ENCODE measurements at regions not wholly inside any gene's neighbourhood (a gene's known extent, or its start where the extent isn't known, plus 50 kb on each side); places are given as distances from the start of the nearest gene placed in this dataset.

GRCh38 chr9:90245661-90246060, 397.0 kb downstream of the DIRAS2 start:
- DNase-seq (ENCODE audit: low spot score): no peak

DNA sequence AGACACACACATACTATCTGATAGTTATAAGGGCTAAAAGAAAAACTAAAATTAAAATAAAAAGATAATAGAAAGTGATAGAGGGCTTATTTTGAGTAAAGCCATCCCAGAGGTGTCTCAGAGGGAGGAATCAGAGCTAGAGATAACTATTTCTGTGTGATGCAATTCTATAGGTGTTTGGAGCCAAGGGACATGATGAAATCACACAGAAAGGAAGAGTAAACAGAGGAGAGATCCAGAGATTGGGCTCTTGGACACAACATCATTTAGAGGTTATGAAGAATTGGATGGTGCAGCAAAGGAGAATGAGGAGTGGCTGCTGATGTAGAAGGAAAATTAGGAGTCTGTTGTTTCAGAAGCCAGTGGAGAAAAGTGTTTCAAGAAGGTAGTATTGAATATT, 393.5 kb downstream of the DIRAS2 start:
- DNase-seq (ENCODE audit: low spot score): no peak

GRCh38 chr9:90251316-90251715, 391.3 kb downstream of the DIRAS2 start:
- no peak for DNase-seq (ENCODE audit: low spot score)

- DNase-seq (ENCODE audit: low spot score): no peak
These were observed 386.3 kb downstream of the DIRAS2 start for GRCh38 chr9:90256345-90256744.

DNA sequence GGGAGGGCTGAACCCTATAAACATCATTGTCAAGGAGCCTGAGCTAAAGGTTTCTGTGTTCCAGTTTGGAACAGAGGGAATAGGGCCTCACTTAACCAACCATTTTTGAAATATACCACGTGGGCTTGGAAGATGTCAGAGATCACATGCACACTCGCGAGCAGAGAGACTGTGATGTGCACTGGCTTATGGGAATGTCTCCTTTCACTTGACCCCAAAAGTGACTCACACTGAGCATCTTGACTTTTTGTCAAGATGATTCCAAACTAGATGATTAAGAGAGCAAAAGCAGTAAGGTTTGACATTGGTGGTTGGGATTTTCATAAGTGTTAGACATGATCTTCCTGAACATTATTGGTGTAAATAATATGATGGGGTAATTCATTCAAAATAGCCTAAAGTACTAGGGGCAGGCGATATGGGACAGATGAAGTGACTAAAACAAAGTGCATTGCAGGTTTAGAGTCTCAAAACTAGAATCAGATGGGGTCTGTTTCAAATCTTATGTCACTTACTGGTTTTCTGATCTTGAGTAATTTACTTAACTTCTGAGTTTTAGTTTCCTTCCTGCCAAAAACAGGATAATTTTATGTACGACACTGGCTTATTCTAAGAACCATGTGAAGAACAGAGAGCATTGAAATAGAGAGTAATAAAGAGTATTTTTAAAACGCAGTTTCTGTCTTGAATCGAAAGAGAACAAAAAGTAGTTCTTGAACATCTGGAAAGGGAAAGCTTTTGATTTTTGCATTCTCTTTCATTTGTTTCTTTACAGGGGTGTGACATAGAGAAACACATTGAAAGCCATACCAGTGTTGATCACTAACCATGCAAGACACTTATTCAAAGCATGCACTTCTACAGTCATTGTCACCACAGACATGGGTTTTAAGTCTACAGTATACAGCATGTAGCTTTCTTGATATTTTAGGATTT, 383.0 kb downstream of the DIRAS2 start:
- DNase-seq (ENCODE audit: low spot score): no peak

DNA sequence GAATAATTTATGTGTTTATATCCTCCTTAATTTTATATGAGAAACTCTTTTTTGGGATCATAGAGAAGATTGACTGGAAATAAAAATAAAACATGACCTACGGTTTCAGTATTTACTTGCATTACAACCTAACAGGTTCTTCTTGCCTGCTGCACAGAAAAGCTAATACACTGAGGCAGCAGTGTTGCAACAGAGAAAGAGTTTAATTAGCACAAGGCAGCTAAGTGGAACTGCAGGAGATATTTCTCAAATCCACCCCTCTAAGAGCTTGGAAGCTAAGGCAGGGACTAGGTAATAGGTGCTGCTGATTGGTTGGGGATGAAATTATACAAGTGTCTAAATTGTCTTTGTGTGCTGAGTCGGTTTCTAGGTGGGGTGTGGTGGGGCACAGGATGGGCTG, 380.9 kb downstream of the DIRAS2 start:
- no peak for DNase-seq (ENCODE audit: low spot score)

GRCh38 chr9:90268613-90269012, 374.0 kb downstream of the DIRAS2 start:
- DNase-seq (ENCODE audit: low spot score): no peak

- no peak for DNase-seq (ENCODE audit: low spot score)
These were observed 370.9 kb downstream of the DIRAS2 start for GRCh38 chr9:90271707-90272106.

DNA sequence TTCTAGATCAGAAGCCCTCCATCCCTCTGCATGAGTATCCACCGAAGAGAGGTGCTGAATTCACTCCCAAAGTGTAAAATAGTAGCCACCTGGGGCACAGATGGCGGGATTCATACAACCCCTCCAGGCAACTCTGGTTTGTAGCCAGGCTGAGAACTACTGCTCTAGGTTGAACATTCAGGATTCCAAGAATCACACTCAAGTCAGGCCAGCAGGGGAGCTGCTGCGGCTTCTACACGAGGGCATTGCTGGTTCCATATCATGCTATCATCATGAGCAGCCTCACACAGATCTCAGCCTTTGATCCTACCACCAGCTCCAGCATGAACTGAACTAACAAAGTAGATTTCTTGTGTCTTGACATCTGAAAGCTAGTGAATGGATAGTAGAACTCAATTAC, 367.9 kb downstream of the DIRAS2 start:
- DNase-seq (ENCODE audit: low spot score): no peak

- DNase-seq (ENCODE audit: low spot score): no peak
These were observed 356.7 kb downstream of the DIRAS2 start for GRCh38 chr9:90285946-90286345.

- DNase-seq (ENCODE audit: low spot score): no peak
These were observed 354.9 kb downstream of the DIRAS2 start for GRCh38 chr9:90287567-90288274.

DNA sequence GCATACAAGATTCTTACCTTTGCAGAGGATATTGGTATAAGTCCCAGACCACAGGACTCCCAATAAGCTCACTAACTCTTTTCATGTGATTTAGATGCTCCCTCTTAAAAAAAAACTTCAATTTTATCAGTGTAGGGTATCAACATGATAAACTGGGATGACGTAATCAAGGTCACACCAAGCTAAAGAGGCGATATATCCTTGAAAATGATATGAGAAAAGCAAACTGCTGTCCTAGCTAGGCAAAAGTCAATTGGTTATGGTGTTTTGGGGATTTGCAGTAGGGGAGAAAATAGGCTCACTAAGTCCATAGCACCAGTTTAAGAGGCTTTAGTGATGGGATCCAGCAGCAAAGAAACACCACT, 354.4 kb downstream of the DIRAS2 start:
- DNase-seq (ENCODE audit: low spot score): no peak

GRCh38 chr9:90290716-90291485, 351.7 kb downstream of the DIRAS2 start:
- no peak for DNase-seq (ENCODE audit: low spot score)

GRCh38 chr9:90296539-90296938, 346.1 kb downstream of the DIRAS2 start:
- no peak for DNase-seq (ENCODE audit: low spot score)

GRCh38 chr9:90299968-90300367, 342.7 kb downstream of the DIRAS2 start:
- no peak for DNase-seq (ENCODE audit: low spot score)

DNA sequence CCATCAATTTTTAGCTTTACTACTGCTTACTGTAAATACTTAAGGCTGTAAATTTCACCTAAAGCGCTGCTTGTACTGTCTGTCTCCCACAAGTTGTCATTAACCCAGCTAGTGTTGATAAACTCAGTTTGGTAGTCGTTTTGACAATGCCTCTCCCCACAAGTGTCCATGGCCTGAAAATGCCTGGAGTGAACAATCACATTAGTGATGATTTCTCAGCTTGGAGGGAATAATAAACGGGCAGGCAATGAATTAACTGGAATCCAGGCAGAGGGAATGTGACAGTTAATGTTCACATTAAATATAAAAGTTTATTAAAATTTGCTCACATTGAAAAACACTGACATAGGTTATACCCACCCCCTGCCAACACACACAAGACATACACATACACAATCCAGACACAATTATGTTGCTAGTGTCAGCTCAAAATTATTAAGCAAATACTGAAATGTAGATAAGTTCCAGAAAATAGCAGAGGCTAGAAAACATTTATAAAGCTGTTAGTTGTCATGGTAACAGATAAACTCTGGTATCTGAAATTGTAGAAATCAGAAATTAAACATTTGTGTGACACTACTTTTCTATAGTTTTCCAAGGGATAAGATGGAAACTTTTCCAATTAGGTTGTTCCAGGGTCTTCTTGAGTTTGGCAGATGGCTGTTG, 341.9 kb downstream of the DIRAS2 start:
- DNase-seq (ENCODE audit: low spot score): no peak

GRCh38 chr9:90301277-90301653, 341.4 kb downstream of the DIRAS2 start:
- no peak for DNase-seq (ENCODE audit: low spot score)

DNA sequence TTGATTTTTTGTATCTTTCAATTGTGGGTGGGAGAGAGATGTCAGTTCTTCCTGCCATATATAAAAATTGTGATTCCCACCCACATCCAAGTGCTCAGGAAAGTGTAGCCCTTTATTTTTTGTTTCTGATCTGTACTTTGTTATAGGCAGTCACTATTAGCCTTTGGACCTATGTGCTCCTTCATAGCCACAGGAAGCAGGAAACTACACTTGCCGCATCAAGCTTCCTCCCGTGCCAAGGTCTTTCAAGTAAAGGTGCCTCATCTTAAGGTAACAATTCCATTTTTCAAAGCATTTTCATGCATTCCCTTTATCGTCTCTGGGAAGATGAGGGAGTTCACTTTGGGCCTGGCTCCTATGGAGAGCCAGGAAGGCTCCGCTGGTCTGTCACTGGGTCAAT, 339.0 kb downstream of the DIRAS2 start:
- DNase-seq (ENCODE audit: low spot score): no peak

- no peak for DNase-seq (ENCODE audit: low spot score)
These were observed 336.5 kb downstream of the DIRAS2 start for GRCh38 chr9:90306158-90306557.

- no peak for DNase-seq (ENCODE audit: low spot score)
These were observed 335.3 kb downstream of the DIRAS2 start for GRCh38 chr9:90307167-90307833.

GRCh38 chr9:90307891-90308290, 334.7 kb downstream of the DIRAS2 start:
- no peak for DNase-seq (ENCODE audit: low spot score)

DNA sequence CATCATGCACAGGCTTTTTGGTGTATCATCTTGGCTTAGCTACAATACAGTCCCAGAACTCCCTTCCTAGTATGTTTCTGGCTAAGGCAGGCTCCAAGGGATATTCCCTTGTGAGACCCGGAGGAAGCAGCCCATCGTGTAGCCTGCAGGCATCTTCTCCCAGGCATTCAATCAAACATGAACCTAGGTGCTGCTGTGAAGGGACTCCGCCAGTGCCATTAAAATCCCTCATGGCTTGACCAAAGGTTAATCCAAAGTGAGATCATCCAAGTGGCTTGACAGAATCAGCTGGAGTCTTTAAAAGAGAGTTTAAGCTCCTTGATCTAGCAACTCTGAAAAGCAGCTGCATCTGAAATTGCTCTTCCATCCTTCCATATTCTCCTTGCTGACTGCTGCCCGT, 333.9 kb downstream of the DIRAS2 start:
- DNase-seq (ENCODE audit: low spot score): no peak
